ENCODE measurements at regions not wholly inside any gene's neighbourhood (a gene's known extent, or its start where the extent isn't known, plus 50 kb on each side); places are given as distances from the start of the nearest gene placed in this dataset.

GRCh38 chr3:34683851-34684250, 885.4 kb downstream of the PDCD6IP start:
- no peak for DNase-seq

- DNase-seq = no peak
Measured at GRCh38 chr3:34686541-34686940, 888.1 kb downstream of the PDCD6IP start.

GRCh38 chr3:34687671-34688070, 889.2 kb downstream of the PDCD6IP start:
- DNase-seq = no peak

DNA sequence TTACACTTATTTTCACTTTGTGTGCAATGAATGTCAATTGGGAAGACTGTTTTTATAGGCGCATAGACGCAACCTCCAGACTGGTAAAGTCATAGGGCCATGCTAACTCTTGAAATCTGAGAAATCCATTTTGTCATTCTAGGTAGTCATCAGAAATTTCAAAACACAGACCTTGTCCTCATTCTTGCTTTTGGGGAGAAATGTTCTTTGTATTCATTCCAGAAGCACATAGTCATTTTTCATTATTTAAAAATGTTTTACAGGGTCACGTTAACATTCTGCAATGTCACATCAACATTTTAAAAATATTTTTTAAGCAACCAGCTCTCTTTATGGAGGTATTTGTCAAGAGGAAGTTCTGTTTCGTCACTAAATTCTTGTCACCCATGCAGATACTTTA, 898.4 kb downstream of the PDCD6IP start:
- DNase-seq = no peak

GRCh38 chr3:34703053-34703452, 904.6 kb downstream of the PDCD6IP start:
- DNase-seq = no peak

GRCh38 chr3:34724916-34725499, 914.3 kb upstream of the ARPP21 start:
- DNase-seq = no peak

- no peak for DNase-seq
Measured at GRCh38 chr3:34725774-34726173, 913.6 kb upstream of the ARPP21 start.

- DNase-seq = no peak
Measured at GRCh38 chr3:34727700-34728099, 911.6 kb upstream of the ARPP21 start.

DNA sequence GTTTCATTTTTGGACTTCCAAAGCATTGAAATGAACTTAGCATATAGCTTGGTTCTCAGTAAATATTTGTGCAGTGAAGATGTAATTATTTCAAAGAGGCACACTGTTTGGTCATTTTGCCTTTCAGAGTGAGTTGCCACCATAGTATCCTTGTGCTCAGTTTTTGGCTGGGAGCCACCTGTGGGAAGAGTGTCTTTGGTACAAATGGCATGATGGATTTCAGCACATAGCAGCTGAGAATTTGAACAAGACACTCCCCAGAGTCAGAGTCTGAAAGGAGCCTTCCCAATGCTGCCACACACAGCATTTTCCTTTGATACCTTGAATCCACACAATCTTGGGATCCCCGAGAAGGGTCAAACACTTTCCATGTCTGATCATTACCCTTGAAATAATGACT, 897.2 kb upstream of the ARPP21 start:
- no peak for DNase-seq

- no peak for DNase-seq
Measured at GRCh38 chr3:34758630-34759261, 880.6 kb upstream of the ARPP21 start.

- DNase-seq = no peak
Measured at GRCh38 chr3:34777386-34777785, 861.9 kb upstream of the ARPP21 start.

- no peak for DNase-seq
Measured at GRCh38 chr3:34779092-34779491, 860.2 kb upstream of the ARPP21 start.

- no peak for DNase-seq
Measured at GRCh38 chr3:34780294-34780693, 859.0 kb upstream of the ARPP21 start.

DNA sequence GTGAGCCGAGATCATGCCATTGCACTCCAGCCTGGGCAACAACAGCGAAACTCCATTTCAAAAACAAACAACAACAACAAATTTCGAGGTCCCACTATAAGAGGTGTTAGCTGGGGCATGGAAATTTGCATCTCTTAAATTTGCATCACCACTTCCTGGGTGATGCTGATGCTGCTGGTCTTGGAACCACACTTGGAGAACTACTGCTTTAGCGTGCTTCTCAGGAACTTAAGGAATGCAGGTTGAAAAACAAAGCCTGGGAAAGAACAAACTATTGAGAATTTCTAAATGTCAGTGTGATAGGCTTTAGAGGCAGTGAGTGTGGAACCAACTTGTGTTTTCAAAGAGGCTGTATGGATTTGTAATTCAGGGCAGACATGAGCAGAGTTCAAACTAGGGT, 858.4 kb upstream of the ARPP21 start:
- DNase-seq = no peak

DNA sequence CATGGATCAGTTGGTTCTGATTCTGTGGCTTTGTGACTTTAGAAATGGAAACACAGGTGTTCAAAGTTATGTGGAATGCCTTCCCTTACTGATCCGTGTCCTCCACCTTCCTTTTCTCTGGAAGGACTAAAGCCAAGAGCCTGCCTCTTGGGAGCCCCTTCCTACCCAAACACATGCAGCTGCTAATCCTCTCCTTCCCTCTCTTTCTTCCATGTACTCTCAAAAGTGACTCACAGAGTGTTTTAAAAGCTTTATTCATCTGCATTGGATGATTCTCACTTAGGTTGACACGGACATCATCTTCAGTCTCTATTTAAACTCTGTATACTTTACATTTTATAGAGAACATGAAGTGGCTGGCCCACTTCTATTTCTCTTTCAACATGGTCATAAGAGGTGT, 856.5 kb upstream of the ARPP21 start:
- no peak for DNase-seq

DNA sequence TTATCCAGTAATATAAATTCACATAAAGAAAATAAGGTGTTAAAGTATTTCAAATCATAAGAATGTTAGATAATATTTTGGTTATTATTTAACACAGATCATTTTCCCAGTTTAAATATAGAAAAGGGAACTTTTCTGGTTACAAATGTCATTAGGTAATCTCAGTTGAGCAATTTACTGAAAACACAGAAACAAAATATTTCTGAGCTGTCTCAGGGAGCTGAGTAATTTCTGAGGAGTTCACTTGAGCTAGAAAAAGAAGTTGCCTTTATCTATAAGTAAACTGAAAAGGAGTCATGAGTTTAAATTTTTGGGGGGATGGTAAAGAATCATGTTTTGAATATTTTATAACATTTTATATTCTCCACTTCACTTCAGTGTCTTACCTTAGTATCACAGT, 855.4 kb upstream of the ARPP21 start:
- no peak for DNase-seq

DNA sequence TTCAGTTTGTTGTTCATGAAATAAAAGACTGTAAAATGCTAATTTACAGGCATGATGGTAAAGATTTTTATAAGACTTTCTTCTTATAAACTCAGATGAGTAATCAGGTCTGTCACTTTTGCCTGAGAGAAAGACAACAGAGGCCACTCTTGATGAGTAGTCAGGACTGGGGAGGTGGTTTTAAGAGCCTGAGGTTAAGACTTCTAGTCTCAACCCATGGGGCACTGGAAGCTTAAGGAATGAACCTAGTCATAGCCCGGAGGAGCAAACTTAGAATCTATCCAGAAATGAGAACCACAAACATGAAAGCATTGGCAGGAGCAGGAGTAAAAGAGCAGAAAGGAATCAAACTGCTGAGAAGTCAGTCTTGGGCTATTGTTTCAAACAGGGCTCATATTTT, 846.3 kb upstream of the ARPP21 start:
- no peak for DNase-seq

- no peak for DNase-seq
Measured at GRCh38 chr3:34807611-34808010, 831.7 kb upstream of the ARPP21 start.

GRCh38 chr3:34808287-34808686, 831.0 kb upstream of the ARPP21 start:
- no peak for DNase-seq

GRCh38 chr3:34828847-34829246, 810.5 kb upstream of the ARPP21 start:
- DNase-seq = no peak

DNA sequence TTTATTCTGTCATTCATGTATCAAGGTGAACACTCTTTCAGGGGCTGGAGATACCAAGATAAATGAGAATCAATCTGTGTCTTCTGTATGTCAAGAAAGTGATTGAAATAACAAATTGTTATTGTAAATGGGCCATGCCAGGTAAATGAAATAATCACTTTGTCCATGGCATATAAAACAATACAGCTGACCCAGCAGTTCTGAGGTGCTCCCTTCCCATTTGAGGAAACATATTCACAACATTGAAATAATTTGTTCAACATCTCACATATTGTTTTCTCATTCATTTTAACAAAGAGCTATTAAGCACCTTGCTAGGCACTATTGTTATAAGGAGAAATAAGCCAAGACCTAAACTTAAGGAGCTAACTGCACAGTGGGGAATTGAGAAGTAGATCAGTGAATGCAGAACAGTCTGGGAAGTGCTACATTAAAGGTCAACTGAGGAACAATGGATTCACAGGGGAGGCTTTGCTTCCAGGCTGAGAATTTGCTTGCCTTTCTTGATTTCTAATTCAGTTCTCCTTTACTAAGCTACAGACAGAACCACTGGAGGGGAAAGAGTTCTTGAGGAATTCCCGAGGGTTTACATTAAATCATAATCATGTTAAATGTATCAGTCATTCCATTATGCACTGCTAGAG, 806.3 kb upstream of the ARPP21 start:
- no peak for DNase-seq

DNA sequence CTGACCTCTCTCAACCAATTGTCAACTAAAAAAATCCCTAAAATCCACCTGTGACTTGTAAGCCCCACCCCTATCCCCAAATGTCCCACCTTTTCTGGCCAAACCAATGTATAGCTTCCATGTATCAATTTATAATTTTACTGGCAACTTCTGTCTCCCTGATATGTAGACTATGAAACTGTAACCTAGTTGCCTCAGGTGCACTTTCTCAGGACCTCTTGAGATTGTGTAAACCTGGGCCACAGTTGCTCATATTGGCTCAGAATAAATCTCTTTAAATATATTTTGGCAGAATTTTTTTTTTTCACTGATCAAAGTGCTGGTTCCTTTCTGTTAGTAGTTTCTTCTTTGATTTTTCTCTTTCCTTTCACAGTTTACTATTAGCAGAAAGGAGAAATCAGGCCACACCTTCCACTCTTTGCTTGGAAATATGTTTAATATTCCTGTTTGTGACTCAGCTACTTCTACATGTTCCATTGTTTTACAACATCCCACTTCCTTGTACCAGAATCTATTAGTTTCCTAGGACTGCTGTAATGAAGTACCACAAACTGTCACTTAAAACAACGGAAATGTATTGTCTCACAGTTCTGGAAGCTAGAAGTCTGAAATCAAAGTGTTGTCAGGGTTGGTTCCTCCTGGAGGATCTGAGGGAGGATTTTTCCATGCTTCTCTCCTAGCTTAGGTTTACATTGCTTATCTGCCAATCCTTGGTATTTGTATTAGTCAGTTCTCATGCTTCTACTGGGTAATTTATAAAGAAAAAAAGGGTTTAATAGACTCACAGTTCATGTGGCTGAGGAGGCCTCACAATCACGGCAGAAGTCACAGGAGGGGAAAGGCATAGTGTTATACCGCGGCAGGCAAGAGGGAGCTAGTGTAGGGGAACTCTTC, 801.2 kb upstream of the ARPP21 start:
- DNase-seq = no peak

- DNase-seq = no peak
Measured at GRCh38 chr3:34842706-34843480, 796.4 kb upstream of the ARPP21 start.
